ENCODE measurements at regions not wholly inside any gene's neighbourhood (a gene's known extent, or its start where the extent isn't known, plus 50 kb on each side); places are given as distances from the start of the nearest gene placed in this dataset.

DNA sequence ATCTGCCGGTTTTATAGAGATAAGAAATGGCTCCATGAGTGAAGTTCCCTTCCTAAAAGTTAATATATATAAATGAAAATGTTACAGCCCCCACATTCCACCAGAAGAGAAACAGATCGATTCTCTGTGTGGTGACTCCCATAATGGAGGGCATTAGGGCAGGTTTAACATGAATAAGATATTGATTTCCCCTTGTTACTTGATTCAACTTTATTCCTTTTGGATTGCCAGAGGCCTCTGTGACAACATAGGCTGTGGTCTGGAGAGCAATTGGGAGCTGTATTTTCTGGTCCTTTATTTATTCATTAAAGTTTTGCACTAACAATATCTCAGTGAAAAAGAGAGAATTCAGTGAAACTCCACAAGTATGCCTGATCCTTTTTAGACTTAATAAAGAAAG is 125.2 kb upstream of the CCDC196 start:
- Histone ChIP-seq H3K36me3 (no peaks in the 10 kb centered on the region), H3K27ac (no peak overlapping the region), H3K4me1 (replicated peaks) (no peaks in the 10 kb centered on the region), H3K4me3 (no peak overlapping the region), H3K9me3 (no peaks in the 10 kb centered on the region), H3K27me3 (replicated peaks; ENCODE audit: insufficient read depth) (no peaks in the 10 kb centered on the region)
- no peak for DNase-seq (ENCODE audit: low spot score)
- intact Hi-C loops (cut with DNase I), result loop anchor here (5.0 kb wide), 1 partner anchor 41 kb away; no protein-coding TSS in a partner anchor
- 17% methylated on average over 2 of the region's 2 CpGs for WGBS
- TF ChIP-seq, protein P1, sequence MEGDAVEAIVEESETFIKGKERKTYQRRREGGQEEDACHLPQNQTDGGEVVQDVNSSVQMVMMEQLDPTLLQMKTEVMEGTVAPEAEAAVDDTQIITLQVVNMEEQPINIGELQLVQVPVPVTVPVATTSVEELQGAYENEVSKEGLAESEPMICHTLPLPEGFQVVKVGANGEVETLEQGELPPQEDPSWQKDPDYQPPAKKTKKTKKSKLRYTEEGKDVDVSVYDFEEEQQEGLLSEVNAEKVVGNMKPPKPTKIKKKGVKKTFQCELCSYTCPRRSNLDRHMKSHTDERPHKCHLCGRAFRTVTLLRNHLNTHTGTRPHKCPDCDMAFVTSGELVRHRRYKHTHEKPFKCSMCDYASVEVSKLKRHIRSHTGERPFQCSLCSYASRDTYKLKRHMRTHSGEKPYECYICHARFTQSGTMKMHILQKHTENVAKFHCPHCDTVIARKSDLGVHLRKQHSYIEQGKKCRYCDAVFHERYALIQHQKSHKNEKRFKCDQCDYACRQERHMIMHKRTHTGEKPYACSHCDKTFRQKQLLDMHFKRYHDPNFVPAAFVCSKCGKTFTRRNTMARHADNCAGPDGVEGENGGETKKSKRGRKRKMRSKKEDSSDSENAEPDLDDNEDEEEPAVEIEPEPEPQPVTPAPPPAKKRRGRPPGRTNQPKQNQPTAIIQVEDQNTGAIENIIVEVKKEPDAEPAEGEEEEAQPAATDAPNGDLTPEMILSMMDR (IDR thresholded peaks at IDR 0.05), result no peak
- no peak for TF ChIP-seq POLR2AphosphoS5 (IDR thresholded peaks at IDR 0.05)
- no peak for TF ChIP-seq POLR2A (IDR thresholded peaks at IDR 0.05)

DNA sequence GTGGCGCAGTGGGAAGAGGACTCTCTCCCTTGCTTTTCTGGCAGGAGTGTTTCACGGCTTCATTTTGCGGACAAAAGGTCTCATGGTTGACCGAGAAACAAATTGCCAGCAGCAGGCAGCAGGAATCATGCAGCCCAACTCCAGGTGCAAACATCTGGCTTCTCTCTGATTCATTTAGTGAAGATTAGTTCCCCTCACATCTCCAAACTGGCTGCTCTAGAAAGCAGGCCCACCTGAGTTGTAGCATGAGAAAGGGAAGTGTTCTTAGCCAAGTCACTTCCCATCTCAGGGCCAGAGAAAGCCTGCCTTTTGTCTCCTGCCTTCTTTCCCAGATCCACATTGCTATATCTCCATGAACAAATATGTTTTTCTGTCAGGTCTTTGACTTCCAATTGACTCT is 120.8 kb upstream of the CCDC196 start:
- 80% methylated on average over 4 of the region's 4 CpGs for WGBS

DNA sequence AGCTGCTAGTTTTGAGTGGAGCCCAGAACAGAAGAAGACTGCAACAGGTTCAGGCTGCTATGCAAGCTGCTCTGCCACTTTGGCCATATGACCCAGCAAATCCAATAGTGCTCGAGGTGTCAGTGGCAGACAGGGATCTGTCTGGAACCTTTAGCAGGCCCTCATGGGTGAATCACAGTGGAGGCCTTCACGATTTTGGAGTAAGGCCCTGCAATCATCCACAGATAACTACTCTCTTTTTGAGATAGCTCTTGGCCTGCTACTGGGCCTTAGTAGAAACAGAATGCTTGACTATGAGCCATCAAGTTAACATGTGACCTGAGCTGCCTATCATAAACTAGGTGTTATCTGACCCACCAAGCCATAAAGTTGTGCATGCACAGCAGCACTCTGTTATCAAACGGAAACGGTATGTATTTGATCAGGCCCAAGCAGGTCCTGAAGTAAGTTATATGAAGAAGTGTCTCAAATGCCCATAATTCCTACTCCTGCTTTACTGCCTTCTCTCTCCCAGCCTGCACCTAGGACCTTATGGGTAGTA is 116.9 kb upstream of the CCDC196 start:
- intact Hi-C loops (cut with DNase I), result no loop called here
- H3K27ac ChIP-seq, result no peak overlapping the region
- H3K4me1 ChIP-seq (replicated peaks), result no peaks in the 10 kb centered on the region
- H3K36me3 ChIP-seq, result no peaks in the 10 kb centered on the region
- no peak for DNase-seq (ENCODE audit: low spot score)
- 70% methylated on average over 4 of the region's 4 CpGs for WGBS
- no peak overlapping the region for H3K4me3 ChIP-seq
- H3K9me3 ChIP-seq, result no peaks in the 10 kb centered on the region
- TF ChIP-seq POLR2AphosphoS5 (IDR thresholded peaks at IDR 0.05), result no peak
- TF ChIP-seq, protein P1 (IDR thresholded peaks at IDR 0.05), result no peak
- no peak for TF ChIP-seq POLR2A (IDR thresholded peaks at IDR 0.05)
- H3K27me3 ChIP-seq (replicated peaks; ENCODE audit: insufficient read depth), result no peaks in the 10 kb centered on the region

More for the DNA sequence above, 120.8 kb upstream of the CCDC196 start:
- DNase-seq (ENCODE audit: low spot score), result no peak
- no peaks in the 10 kb centered on the region for H3K4me1 ChIP-seq (replicated peaks)
- H3K4me3 ChIP-seq, result no peak overlapping the region
- H3K36me3 ChIP-seq, result no peaks in the 10 kb centered on the region
- intact Hi-C loops (cut with DNase I), result no loop called here
- no peak for TF ChIP-seq POLR2A (IDR thresholded peaks at IDR 0.05)
- TF ChIP-seq, protein P1 (IDR thresholded peaks at IDR 0.05), result no peak
- no peak for TF ChIP-seq POLR2AphosphoS5 (IDR thresholded peaks at IDR 0.05)
- no peaks in the 10 kb centered on the region for H3K9me3 ChIP-seq
- H3K27ac ChIP-seq, result no peak overlapping the region
- H3K27me3 ChIP-seq (replicated peaks; ENCODE audit: insufficient read depth), result no peaks in the 10 kb centered on the region

DNA sequence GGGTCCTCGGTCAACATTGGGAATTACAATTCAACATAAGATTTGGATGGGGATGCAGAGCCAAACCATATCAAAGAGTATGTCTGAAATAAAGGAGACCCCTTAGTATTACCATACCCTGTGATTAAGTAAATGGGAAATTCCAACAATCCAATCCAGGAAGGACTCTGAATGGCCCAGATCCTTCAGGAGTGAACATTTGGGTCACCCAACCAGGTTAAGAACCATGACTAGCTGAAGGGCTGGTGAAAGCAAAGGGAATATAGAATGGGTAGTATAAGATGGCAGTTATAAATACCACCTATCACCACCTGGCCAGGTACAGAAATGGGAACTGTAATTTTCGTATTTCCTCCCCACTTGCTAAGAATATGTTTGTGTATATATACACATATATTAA is 114.4 kb upstream of the CCDC196 start:
- intact Hi-C loops (cut with DNase I), result no loop called here
- Histone ChIP-seq H3K4me1 (replicated peaks) (no peaks in the 10 kb centered on the region), H3K4me3 (no peak overlapping the region), H3K9me3 (no peaks in the 10 kb centered on the region), H3K27ac (no peak overlapping the region), H3K27me3 (replicated peaks; ENCODE audit: insufficient read depth) (no peaks in the 10 kb centered on the region), H3K36me3 (no peaks in the 10 kb centered on the region)
- 83% methylated on average over 2 of the region's 2 CpGs for WGBS
- DNase-seq (ENCODE audit: low spot score), result no peak
- TF ChIP-seq, protein P1 (IDR thresholded peaks at IDR 0.05), result no peak
- no peak for TF ChIP-seq POLR2A (IDR thresholded peaks at IDR 0.05)
- TF ChIP-seq POLR2AphosphoS5 (IDR thresholded peaks at IDR 0.05), result no peak
